ENCODE measurements at regions not wholly inside any gene's neighbourhood (a gene's known extent, or its start where the extent isn't known, plus 50 kb on each side); places are given as distances from the start of the nearest gene placed in this dataset.

DNA sequence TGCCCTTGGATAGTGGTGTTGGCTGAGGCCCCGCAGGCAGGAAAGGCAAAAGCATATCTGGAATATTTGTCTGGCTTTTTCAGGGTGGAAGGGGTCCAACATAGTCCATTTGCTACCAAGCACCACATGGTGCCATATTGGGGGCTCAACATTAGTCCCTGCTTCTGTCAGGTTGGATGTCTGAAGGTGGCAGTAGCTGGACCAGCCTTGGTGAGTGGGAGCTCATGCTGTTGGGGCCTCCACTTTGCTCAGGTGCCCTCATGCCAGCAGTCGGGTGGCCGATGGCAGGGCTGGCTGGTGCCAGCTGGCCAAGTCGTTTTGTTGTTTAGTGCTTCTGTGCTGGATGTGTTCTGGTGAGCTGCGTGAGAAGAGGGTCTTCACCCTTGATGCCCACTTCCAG lies 135.3 kb downstream of the PAPOLA start:
- TF ChIP-seq, protein P1, sequence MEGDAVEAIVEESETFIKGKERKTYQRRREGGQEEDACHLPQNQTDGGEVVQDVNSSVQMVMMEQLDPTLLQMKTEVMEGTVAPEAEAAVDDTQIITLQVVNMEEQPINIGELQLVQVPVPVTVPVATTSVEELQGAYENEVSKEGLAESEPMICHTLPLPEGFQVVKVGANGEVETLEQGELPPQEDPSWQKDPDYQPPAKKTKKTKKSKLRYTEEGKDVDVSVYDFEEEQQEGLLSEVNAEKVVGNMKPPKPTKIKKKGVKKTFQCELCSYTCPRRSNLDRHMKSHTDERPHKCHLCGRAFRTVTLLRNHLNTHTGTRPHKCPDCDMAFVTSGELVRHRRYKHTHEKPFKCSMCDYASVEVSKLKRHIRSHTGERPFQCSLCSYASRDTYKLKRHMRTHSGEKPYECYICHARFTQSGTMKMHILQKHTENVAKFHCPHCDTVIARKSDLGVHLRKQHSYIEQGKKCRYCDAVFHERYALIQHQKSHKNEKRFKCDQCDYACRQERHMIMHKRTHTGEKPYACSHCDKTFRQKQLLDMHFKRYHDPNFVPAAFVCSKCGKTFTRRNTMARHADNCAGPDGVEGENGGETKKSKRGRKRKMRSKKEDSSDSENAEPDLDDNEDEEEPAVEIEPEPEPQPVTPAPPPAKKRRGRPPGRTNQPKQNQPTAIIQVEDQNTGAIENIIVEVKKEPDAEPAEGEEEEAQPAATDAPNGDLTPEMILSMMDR (conservative IDR thresholded peaks at IDR 0.05; ENCODE audit: low read depth, low read length): no peak
- no peak for TF ChIP-seq EZH2 (IDR thresholded peaks at IDR 0.05; ENCODE audit: borderline replicate concordance, low read depth, low read length, poor library complexity, severe bottlenecking)
